Prostate gland (tissue), 2 donors: ENCODE measurements at regions not wholly inside any gene's neighbourhood (a gene's known extent, or its start where the extent isn't known, plus 50 kb on each side); places are given as distances from the start of the nearest gene placed in this dataset.

ENCODE experiments used
- CTCF ChIP-seq, 4 experiments: fragments of 200-600 bp in 2 of 4; fragments of 450-650 bp in 2 of 4; sonication (generic) in 2 of 4; IDR thresholded peaks; 1 replicate in 3 of 4; 2 replicates in 1 of 4; pipeline ENCODE4 v1.5.1; 2016 to 2019; ENCODE audit warnings: antibody characterized with exemption in 4 of 4, mild to moderate bottlenecking in 2 of 4, moderate library complexity in 2 of 4
- POLR2A ChIP-seq: fragments of 450-650 bp; IDR thresholded peaks from one replicate; pipeline ENCODE4 v1.6.1; 2016; ENCODE audit warnings: antibody characterized with exemption, mild to moderate bottlenecking
- POLR2AphosphoS5 ChIP-seq: sonication (generic); formaldehyde crosslinking; IDR thresholded peaks from one replicate; pipeline ENCODE4 v1.6.1; 2017; ENCODE audit warnings: antibody characterized with exemption

DNA sequence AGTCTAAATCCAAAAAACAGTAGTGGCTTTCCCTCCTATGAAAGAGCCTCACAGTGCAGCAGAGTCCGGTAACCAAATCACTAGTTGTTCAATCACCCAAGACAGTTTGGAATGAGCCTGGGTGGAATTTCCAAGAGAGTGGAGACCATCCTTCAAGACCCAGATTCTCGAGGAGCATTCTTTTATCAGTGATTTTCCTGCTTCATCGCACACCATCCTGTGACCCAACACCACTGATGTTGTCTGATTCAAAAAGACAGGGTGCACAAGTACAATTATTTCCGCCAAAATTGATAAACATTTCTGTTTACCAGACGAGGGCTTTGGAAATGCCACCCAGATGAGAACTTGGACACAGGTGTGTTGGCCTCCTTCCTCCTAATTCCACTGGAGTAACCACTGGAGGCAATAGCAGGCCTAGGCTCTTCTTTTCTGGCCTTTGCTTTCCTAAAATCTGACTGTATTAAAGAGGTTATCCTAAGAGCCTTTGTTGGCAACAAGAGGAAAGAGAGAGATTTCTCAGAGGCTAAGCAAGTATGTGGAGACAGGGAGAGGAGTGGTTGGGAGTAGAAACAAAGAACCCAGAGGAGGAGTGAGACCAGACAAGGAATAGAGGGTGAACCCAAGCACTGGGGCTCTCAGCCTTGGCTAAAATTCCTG, 56.3 kb upstream of the S1PR3 start:
- TF ChIP-seq CTCF (IDR thresholded peaks at IDR 0.05), result no peak
- TF ChIP-seq POLR2AphosphoS5, result no peak
- no peak for TF ChIP-seq POLR2A
